ELR (cell line): ENCODE measurements at regions not wholly inside any gene's neighbourhood (a gene's known extent, or its start where the extent isn't known, plus 50 kb on each side); places are given as distances from the start of the nearest gene placed in this dataset.
"Not testable (repeated sequence)": the region's sequence is repeated elsewhere in the genome, so short reads cannot be mapped to it uniquely, and the experiment has no call there.

Experiments
- DNase-seq: peaks from one replicate; pipeline ENCODE4 v3.0.0-alpha.2; 2015; ENCODE audit warnings: low read depth

GRCh38 chr17:51435641-51436091 is 175.3 kb downstream of the UTP18 start:
- peak; percentile 60 for DNase-seq

GRCh38 chr17:51439395-51440229 is 179.3 kb downstream of the UTP18 start:
- peak; percentile 33 for DNase-seq

GRCh38 chr17:51441431-51441830 is 181.1 kb downstream of the UTP18 start:
- no peak for DNase-seq

- DNase-seq: no peak
Measured at GRCh38 chr17:51442088-51442865, 181.9 kb downstream of the UTP18 start.

GRCh38 chr17:51443646-51444045 is 183.3 kb downstream of the UTP18 start:
- DNase-seq: no peak

GRCh38 chr17:51445946-51446345 is 185.6 kb downstream of the UTP18 start:
- no peak for DNase-seq

GRCh38 chr17:51454456-51454978 is 194.2 kb downstream of the UTP18 start:
- no peak for DNase-seq

GRCh38 chr17:51455211-51455610 is 194.9 kb downstream of the UTP18 start:
- no peak for DNase-seq

GRCh38 chr17:51455931-51456330 is 195.6 kb downstream of the UTP18 start:
- DNase-seq: no peak

- DNase-seq: peak; percentile 17
Measured at GRCh38 chr17:51456942-51457341, 196.6 kb downstream of the UTP18 start.

GRCh38 chr17:51461578-51462004 is 201.2 kb downstream of the UTP18 start:
- DNase-seq: peak; percentile 81

- no peak for DNase-seq
Measured at GRCh38 chr17:51463353-51463752, 203.0 kb downstream of the UTP18 start.

GRCh38 chr17:51467336-51467735 is 207.0 kb downstream of the UTP18 start:
- no peak for DNase-seq

- DNase-seq: no peak
Measured at GRCh38 chr17:51472670-51473205, 212.4 kb downstream of the UTP18 start.

- no peak for DNase-seq
Measured at GRCh38 chr17:51474764-51475163, 214.4 kb downstream of the UTP18 start.

GRCh38 chr17:51475730-51476129 is 215.4 kb downstream of the UTP18 start:
- no peak for DNase-seq

- no peak for DNase-seq
Measured at GRCh38 chr17:51479303-51479702, 219.0 kb downstream of the UTP18 start.

- no peak for DNase-seq
Measured at GRCh38 chr17:51481370-51481769, 221.0 kb downstream of the UTP18 start.

- not testable (repeated sequence) for DNase-seq
Measured at GRCh38 chr17:51482248-51482647, 221.9 kb downstream of the UTP18 start.

- DNase-seq: no peak
Measured at GRCh38 chr17:51486091-51486490, 225.7 kb downstream of the UTP18 start.

GRCh38 chr17:51486885-51487520 is 226.7 kb downstream of the UTP18 start:
- DNase-seq: no peak

- peak; percentile 23 for DNase-seq
Measured at GRCh38 chr17:51487947-51488346, 227.6 kb downstream of the UTP18 start.
